C4-2B (cell line): ENCODE measurements at regions not wholly inside any gene's neighbourhood (a gene's known extent, or its start where the extent isn't known, plus 50 kb on each side); places are given as distances from the start of the nearest gene placed in this dataset.
A peak's percentile ranks its signal among the peaks of the same experiment; 100 is the strongest.

ENCODE experiments used
- H3K27ac ChIP-seq: fragments of 450-650 bp; 2 replicates; pipeline ENCODE4 v1.5.1; 2017
- CTCF ChIP-seq: fragments of 450-650 bp; conservative IDR thresholded peaks from 2 replicates; pipeline ENCODE4 v1.5.1; 2017; ENCODE audit warnings: mild to moderate bottlenecking
- ZFX ChIP-seq: fragments of 450-650 bp; IDR thresholded peaks from 2 replicates; pipeline ENCODE4 v1.6.1; 2017

- no peak overlapping the region for H3K27ac ChIP-seq
- TF ChIP-seq ZFX (no peak), CTCF (no peak; the same call in 1 of the 2 replicates)
These were observed 186.5 kb upstream of the WWC1 start for GRCh38 chr5:168104811-168105481.

- no peak overlapping the region for H3K27ac ChIP-seq
These were observed 185.3 kb upstream of the WWC1 start for GRCh38 chr5:168106008-168106761.

GRCh38 chr5:168109441-168109840, 182.0 kb upstream of the WWC1 start:
- no peak overlapping the region for H3K27ac ChIP-seq
- TF ChIP-seq CTCF, result no peak
- TF ChIP-seq ZFX, result no peak

More at GRCh38 chr5:168106008-168106761, 185.3 kb upstream of the WWC1 start:
- TF ChIP-seq ZFX (no peak), CTCF (no peak)

GRCh38 chr5:168110384-168110783, 181.1 kb upstream of the WWC1 start:
- H3K27ac ChIP-seq, result no peak overlapping the region
- TF ChIP-seq CTCF (no peak), ZFX (no peak)

GRCh38 chr5:168110870-168111832, 180.3 kb upstream of the WWC1 start:
- TF ChIP-seq CTCF (no peak), ZFX (no peak)
- H3K27ac ChIP-seq, result no peak overlapping the region

- TF ChIP-seq CTCF (peak; percentile 93), ZFX (no peak)
These were observed 176.9 kb upstream of the WWC1 start for GRCh38 chr5:168114444-168115017.

More at GRCh38 chr5:168114444-168115017, 176.9 kb upstream of the WWC1 start:
- H3K27ac ChIP-seq, result no peak overlapping the region
